Lower leg skin (tissue), 3 donors: ENCODE measurements at regions not wholly inside any gene's neighbourhood (a gene's known extent, or its start where the extent isn't known, plus 50 kb on each side); places are given as distances from the start of the nearest gene placed in this dataset.

Source experiments
- POLR2A ChIP-seq, 2 donors: fragments of 450-650 bp; IDR thresholded peaks; one replicate each; pipeline ENCODE4 v1.6.1; 2016 to 2017; ENCODE audit warnings: antibody characterized with exemption in 2 of 2, mild to moderate bottlenecking in 1 of 2, moderate library complexity in 1 of 2
- TF ChIP-seq, protein P1 (sequence below), 3 donors: fragments of 450-650 bp; IDR thresholded peaks; one replicate each; pipeline ENCODE4 v1.5.1; 2016; ENCODE audit warnings: antibody characterized with exemption in 3 of 3, mild to moderate bottlenecking in 3 of 3, moderate library complexity in 2 of 3

DNA sequence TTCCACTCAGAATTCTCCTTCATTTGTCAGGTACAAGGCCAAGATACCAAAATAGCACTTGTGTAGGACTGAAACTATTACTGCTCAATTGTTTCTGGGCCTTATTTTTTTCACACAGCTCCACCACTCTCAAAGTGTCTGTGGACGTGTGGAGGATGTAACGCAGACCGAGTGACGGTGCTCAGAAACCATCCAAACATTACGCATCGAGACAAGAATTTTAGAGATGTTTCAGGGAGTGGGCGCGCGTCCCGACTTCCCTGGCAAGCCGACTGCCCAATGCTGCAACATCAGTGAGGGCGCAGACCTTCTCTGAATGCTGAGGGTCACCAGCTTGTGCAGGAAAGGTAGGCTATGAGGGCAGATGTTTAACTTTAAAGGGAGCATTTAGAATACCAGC, 108.4 kb downstream of the GATA6 start:
- TF ChIP-seq, protein P1, sequence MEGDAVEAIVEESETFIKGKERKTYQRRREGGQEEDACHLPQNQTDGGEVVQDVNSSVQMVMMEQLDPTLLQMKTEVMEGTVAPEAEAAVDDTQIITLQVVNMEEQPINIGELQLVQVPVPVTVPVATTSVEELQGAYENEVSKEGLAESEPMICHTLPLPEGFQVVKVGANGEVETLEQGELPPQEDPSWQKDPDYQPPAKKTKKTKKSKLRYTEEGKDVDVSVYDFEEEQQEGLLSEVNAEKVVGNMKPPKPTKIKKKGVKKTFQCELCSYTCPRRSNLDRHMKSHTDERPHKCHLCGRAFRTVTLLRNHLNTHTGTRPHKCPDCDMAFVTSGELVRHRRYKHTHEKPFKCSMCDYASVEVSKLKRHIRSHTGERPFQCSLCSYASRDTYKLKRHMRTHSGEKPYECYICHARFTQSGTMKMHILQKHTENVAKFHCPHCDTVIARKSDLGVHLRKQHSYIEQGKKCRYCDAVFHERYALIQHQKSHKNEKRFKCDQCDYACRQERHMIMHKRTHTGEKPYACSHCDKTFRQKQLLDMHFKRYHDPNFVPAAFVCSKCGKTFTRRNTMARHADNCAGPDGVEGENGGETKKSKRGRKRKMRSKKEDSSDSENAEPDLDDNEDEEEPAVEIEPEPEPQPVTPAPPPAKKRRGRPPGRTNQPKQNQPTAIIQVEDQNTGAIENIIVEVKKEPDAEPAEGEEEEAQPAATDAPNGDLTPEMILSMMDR (IDR thresholded peaks at IDR 0.05) = no peak
- no peak for TF ChIP-seq POLR2A (IDR thresholded peaks at IDR 0.05)
